Panc1 (cell line): ENCODE measurements at regions not wholly inside any gene's neighbourhood (a gene's known extent, or its start where the extent isn't known, plus 50 kb on each side); places are given as distances from the start of the nearest gene placed in this dataset.

Source experiments
- ATAC-seq: fragments of 200-7000 bp; cut with Tn5 transposase; 2 replicates; pipeline ENCODE4 v1.9.1; 2020; ENCODE audit warnings: mild to moderate bottlenecking, moderate library complexity
- BruUV-seq: library from RNA; stranded (reverse); fragments of 400-500 nt; replicated peaks from 2 replicates; lab custom pipeline; 2021; lab: Mats Ljungman, UMichigan
- CTCF ChIA-PET: fragments of 300-600 bp; sonication (Branson Sonifier 250); formaldehyde crosslinking; loops from one replicate; lab custom pipeline; 2022; ENCODE audit warnings: antibody characterized with exemption; lab: Charles Lee
- POLR2A ChIA-PET: fragments of 300-600 bp; sonication (Branson Sonifier 250); formaldehyde crosslinking; loops from one replicate; lab custom pipeline; 2022; ENCODE audit warnings: antibody characterized with exemption; lab: Charles Lee
- DNase-seq: peaks from one replicate; pipeline ENCODE4 v3.0.0-alpha.2; 2010; ENCODE audit warnings: low read depth, low spot score
- H3K27ac ChIP-seq: 2 replicates; pipeline ENCODE4 v1.5.1; 2011; ENCODE audit warnings: mild to moderate bottlenecking, low read length, inconsistent platforms
- H3K27me3 ChIP-seq: fragments of 200-500 bp; sonication (Bioruptor generic); 2 replicates; pipeline ENCODE4 v1.6.0; 2014; ENCODE audit warnings: low read length, inconsistent platforms; ENCODE audit not compliant: control insufficient read depth, insufficient read depth
- H3K36me3 ChIP-seq: fragments of 200-500 bp; sonication (Bioruptor generic); 2 replicates; pipeline ENCODE4 v1.5.1; 2014; ENCODE audit warnings: inconsistent platforms, mild to moderate bottlenecking, low read length, moderate library complexity; ENCODE audit not compliant: control insufficient read depth, insufficient read depth
- H3K4me1 ChIP-seq: 2 replicates; pipeline ENCODE4 v1.5.1; 2011; ENCODE audit warnings: inconsistent platforms, mild to moderate bottlenecking, low read length, moderate library complexity; ENCODE audit not compliant: control insufficient read depth, insufficient read depth
- H3K4me3 ChIP-seq, 2 experiments: 2 replicates each; pipeline ENCODE4 v1.5.1; 2011 to 2012; ENCODE audit warnings: low read depth in 2 of 2, low read length in 2 of 2, mild to moderate bottlenecking in 2 of 2, inconsistent platforms in 1 of 2, moderate library complexity in 1 of 2
- H3K9me3 ChIP-seq: fragments of 200-500 bp; sonication (Bioruptor generic); 2 replicates; pipeline ENCODE4 v1.5.1; 2014; ENCODE audit warnings: low read depth, mild to moderate bottlenecking, inconsistent platforms, low read length, moderate library complexity; ENCODE audit not compliant: control insufficient read depth, insufficient read depth
- POLR2AphosphoS5 ChIP-seq: IDR thresholded peaks from 2 replicates; pipeline ENCODE4 v1.6.1; 2012; ENCODE audit warnings: mild to moderate bottlenecking, low read depth, low read length, moderate library complexity
- SIN3A ChIP-seq: IDR thresholded peaks from 2 replicates; pipeline ENCODE4 v1.6.1; 2012; ENCODE audit warnings: low read depth, mild to moderate bottlenecking, low read length, moderate library complexity, borderline replicate concordance; ENCODE audit not compliant: insufficient read depth
- TCF7L2 ChIP-seq: IDR thresholded peaks from 2 replicates; pipeline ENCODE4 v1.6.1; 2011; ENCODE audit warnings: mild to moderate bottlenecking, low read depth, low read length, inconsistent platforms
- in situ Hi-C: cut with HindIII; loops from 2 replicates; pipeline ENCODE4 v1.10.0; 2016; ENCODE audit warnings: low sequenced_read_pairs, low pct_unique_long_range_greater_than_20kb
- intact Hi-C: fragments of 100-400 bp; cut with micrococcal nuclease; formaldehyde crosslinking; loops from one replicate; pipeline ENCODE4 v1.10.0; 2022; ENCODE audit not compliant: unreplicated experiment
- TF ChIP-seq, protein P1 (sequence below): fragments of 450-650 bp; IDR thresholded peaks from 2 replicates; pipeline ENCODE4 v1.5.1; 2017; ENCODE audit warnings: mild to moderate bottlenecking
- TF ChIP-seq, protein P2 (sequence below), 2 experiments: IDR thresholded peaks; 2 replicates each; pipeline ENCODE4 v1.6.1; 2011 to 2012; ENCODE audit warnings: low read depth in 2 of 2, control low read depth in 1 of 2, low read length in 1 of 2, mild to moderate bottlenecking in 1 of 2, moderate library complexity in 1 of 2; ENCODE audit not compliant: insufficient read depth in 1 of 2

DNA sequence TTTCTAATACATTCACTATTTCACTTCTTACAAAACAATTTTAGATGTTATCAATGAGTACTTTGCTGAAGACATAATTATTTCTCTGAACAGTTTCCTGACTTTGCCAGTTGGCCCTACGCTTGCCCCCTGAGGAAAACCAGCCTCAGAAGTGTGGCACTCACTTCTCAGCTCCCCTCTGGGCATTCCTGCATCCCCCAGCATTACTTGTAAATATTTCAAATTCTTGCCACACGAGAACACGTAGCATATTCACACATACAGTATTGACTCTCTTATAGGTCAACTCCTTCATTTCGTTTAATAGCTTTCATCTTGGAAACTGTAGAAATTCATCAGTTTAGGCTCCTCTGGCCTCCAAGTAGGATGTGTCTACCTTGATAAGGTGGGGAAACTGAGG lies 65.2 kb downstream of the OTX2 start:
- in situ Hi-C loops (no loop called here), intact Hi-C loops (no loop called here)
- POLR2A ChIA-PET: no interaction called here
- H3K27me3 ChIP-seq: no peaks in the 10 kb centered on the region; the same call in 1 of the 2 replicates
- no peaks in the 10 kb centered on the region for H3K36me3 ChIP-seq
- no peak for DNase-seq
- no TSS peak for BruUV-seq
- TF ChIP-seq SIN3A (no peak), TCF7L2 (no peak), POLR2AphosphoS5 (no peak)
- TF ChIP-seq, protein P1, sequence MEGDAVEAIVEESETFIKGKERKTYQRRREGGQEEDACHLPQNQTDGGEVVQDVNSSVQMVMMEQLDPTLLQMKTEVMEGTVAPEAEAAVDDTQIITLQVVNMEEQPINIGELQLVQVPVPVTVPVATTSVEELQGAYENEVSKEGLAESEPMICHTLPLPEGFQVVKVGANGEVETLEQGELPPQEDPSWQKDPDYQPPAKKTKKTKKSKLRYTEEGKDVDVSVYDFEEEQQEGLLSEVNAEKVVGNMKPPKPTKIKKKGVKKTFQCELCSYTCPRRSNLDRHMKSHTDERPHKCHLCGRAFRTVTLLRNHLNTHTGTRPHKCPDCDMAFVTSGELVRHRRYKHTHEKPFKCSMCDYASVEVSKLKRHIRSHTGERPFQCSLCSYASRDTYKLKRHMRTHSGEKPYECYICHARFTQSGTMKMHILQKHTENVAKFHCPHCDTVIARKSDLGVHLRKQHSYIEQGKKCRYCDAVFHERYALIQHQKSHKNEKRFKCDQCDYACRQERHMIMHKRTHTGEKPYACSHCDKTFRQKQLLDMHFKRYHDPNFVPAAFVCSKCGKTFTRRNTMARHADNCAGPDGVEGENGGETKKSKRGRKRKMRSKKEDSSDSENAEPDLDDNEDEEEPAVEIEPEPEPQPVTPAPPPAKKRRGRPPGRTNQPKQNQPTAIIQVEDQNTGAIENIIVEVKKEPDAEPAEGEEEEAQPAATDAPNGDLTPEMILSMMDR: no peak
- TF ChIP-seq, protein P2, sequence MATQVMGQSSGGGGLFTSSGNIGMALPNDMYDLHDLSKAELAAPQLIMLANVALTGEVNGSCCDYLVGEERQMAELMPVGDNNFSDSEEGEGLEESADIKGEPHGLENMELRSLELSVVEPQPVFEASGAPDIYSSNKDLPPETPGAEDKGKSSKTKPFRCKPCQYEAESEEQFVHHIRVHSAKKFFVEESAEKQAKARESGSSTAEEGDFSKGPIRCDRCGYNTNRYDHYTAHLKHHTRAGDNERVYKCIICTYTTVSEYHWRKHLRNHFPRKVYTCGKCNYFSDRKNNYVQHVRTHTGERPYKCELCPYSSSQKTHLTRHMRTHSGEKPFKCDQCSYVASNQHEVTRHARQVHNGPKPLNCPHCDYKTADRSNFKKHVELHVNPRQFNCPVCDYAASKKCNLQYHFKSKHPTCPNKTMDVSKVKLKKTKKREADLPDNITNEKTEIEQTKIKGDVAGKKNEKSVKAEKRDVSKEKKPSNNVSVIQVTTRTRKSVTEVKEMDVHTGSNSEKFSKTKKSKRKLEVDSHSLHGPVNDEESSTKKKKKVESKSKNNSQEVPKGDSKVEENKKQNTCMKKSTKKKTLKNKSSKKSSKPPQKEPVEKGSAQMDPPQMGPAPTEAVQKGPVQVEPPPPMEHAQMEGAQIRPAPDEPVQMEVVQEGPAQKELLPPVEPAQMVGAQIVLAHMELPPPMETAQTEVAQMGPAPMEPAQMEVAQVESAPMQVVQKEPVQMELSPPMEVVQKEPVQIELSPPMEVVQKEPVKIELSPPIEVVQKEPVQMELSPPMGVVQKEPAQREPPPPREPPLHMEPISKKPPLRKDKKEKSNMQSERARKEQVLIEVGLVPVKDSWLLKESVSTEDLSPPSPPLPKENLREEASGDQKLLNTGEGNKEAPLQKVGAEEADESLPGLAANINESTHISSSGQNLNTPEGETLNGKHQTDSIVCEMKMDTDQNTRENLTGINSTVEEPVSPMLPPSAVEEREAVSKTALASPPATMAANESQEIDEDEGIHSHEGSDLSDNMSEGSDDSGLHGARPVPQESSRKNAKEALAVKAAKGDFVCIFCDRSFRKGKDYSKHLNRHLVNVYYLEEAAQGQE (IDR thresholded peaks at IDR 0.05; ENCODE audit: insufficient read depth in 1 of 2, low read depth in 2 of 2, low read length in 1 of 2): no peak
- H3K27ac ChIP-seq: no peak overlapping the region
- CTCF ChIA-PET: interaction anchor here (0.6 kb wide), 1 partner anchor 262 kb away, joined by 4 read pairs; no protein-coding TSS in a partner anchor
- H3K9me3 ChIP-seq: no peaks in the 10 kb centered on the region
- ATAC-seq: no peak
- no peak overlapping the region for H3K4me3 ChIP-seq
- H3K4me1 ChIP-seq: no peaks in the 10 kb centered on the region

DNA sequence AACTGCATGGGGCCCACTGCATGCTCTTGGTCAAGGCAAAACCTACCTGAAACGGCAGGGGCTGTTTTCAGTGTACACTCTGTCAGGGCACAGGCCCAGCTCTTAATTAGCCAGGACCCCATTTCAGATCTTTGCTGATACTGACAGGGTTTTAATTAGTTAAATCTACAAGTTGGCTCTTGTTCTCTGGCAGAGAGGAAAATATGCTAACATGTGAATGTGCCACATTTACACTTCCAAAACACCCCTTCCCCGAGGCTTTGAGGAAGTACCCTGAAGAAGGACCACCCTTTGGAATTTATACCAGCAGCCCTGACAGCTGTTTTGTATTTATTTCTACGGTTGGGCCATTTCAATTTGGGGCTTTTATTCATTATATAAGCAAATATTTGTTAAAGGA lies 66.3 kb downstream of the OTX2 start:
- Histone ChIP-seq H3K4me3 (no peak overlapping the region), H3K9me3 (no peaks in the 10 kb centered on the region), H3K27me3 (no peaks in the 10 kb centered on the region; the same call in 1 of the 2 replicates), H3K27ac (no peak overlapping the region), H3K4me1 (no peaks in the 10 kb centered on the region), H3K36me3 (no peaks in the 10 kb centered on the region)
- DNase-seq (no peak), ATAC-seq (no peak)
- no peak for TF ChIP-seq SIN3A
- TF ChIP-seq, protein P1: no peak
- TF ChIP-seq TCF7L2: no peak
- TF ChIP-seq, protein P2 (IDR thresholded peaks at IDR 0.05; ENCODE audit: insufficient read depth in 1 of 2, low read depth in 2 of 2, low read length in 1 of 2): no peak
- no peak for TF ChIP-seq POLR2AphosphoS5
- POLR2A ChIA-PET: no interaction called here
- intact Hi-C loops (no loop called here), in situ Hi-C loops (no loop called here)
- BruUV-seq: no TSS peak
- CTCF ChIA-PET: no interaction called here
